A549 (cell line): ENCODE measurements at regions not wholly inside any gene's neighbourhood (a gene's known extent, or its start where the extent isn't known, plus 50 kb on each side); places are given as distances from the start of the nearest gene placed in this dataset.

ENCODE experiments used
- ATAC-seq, 2 experiments: fragments of 200-7000 bp in 1 of 2; fragments of >200 bp in 1 of 2; cut with Nextera tagmentation in 1 of 2; cut with Tn5 transposase in 1 of 2; 3 replicates each; pipeline versions ENCODE4 v1.8.0 to v1.9.1; 2018 to 2020; ENCODE audit warnings: mild to moderate bottlenecking in 1 of 2, moderate library complexity in 1 of 2
- CTCF ChIA-PET: fragments of 300-600 bp; sonication (Branson Sonifier 250); formaldehyde crosslinking; extraction: SDS; loops from one replicate; lab custom pipeline; 2021; ENCODE audit warnings: antibody characterized with exemption, inconsistent platforms; lab: Yijun Ruan, JAX
- POLR2A ChIA-PET: fragments of 350-600 bp; formaldehyde crosslinking; extraction: SDS; loops from one replicate; lab custom pipeline; 2021; ENCODE audit warnings: antibody characterized with exemption, inconsistent platforms; lab: Yijun Ruan, JAX
- DNase-seq, 2 experiments: peaks; one replicate each; pipeline versions ENCODE4 v3.0.0 to v3.0.0-alpha.2; 2011 to 2016; ENCODE audit warnings: low read depth in 1 of 2, low spot score in 1 of 2
- FAIRE-seq: peaks from 2 replicates; lab custom pipeline; 2011; peaks lifted over from hg19 to GRCh38; lab: Jason Lieb, UNC
- H3K27ac ChIP-seq, 2 experiments: fragments of >200 bp; sonication (Bioruptor Twin); formaldehyde crosslinking; 3 replicates each; pipeline ENCODE4 v1.5.1; 2016 to 2017
- H3K4me1 ChIP-seq: fragments of >200 bp; sonication (Bioruptor Twin); formaldehyde crosslinking; 3 replicates; pipeline ENCODE4 v1.6.1; 2016
- H3K4me2 ChIP-seq: fragments of >200 bp; sonication (Bioruptor Twin); formaldehyde crosslinking; 3 replicates; pipeline ENCODE4 v1.6.1; 2016
- H3K4me3 ChIP-seq: fragments of >200 bp; sonication (Bioruptor Twin); formaldehyde crosslinking; 3 replicates; pipeline ENCODE4 v1.5.1; 2016
- H3K9me3 ChIP-seq: fragments of >200 bp; sonication (Bioruptor Twin); formaldehyde crosslinking; 3 replicates; pipeline ENCODE4 v1.6.1; 2016
- CBX2 ChIP-seq: fragments of 200-600 bp; sonication (generic); IDR thresholded peaks from 2 replicates; pipeline ENCODE4 v1.6.1; 2016; ENCODE audit warnings: low read depth, mild to moderate bottlenecking, borderline replicate concordance
- CBX8 ChIP-seq: fragments of 200-600 bp; sonication (generic); IDR thresholded peaks from 2 replicates; pipeline ENCODE4 v1.6.1; 2016
- CHD2 ChIP-seq: fragments of 150-350 bp; IDR thresholded peaks from 2 replicates; pipeline ENCODE4 v1.6.1; 2014; ENCODE audit warnings: low read length; ENCODE audit not compliant: partially characterized antibody
- EP300 ChIP-seq, 2 experiments: fragments of >200 bp; sonication (Bioruptor Twin); formaldehyde crosslinking; IDR thresholded peaks; 2 replicates in 1 of 2; 3 replicates in 1 of 2; pipeline ENCODE4 v1.6.1; 2016 to 2017
- FOSL2 ChIP-seq, 2 experiments: fragments of 450-650 bp in 1 of 2; fragments of >200 bp in 1 of 2; sonication (Bioruptor Twin) in 1 of 2; formaldehyde crosslinking; IDR thresholded peaks; 2 replicates each; pipeline versions ENCODE4 v1.5.0 to v1.6.1; 2016 to 2020; ENCODE audit warnings: mild to moderate bottlenecking in 1 of 2, moderate library complexity in 1 of 2
- FOXS1 ChIP-seq: fragments of 250-450 bp; sonication (Bioruptor Pico); IDR thresholded peaks from 2 replicates; pipeline ENCODE4 v1.5.0; 2020; ENCODE audit warnings: mild to moderate bottlenecking, moderate library complexity
- GATA3 ChIP-seq: IDR thresholded peaks from 2 replicates; pipeline ENCODE4 v1.6.1; 2012; ENCODE audit warnings: borderline replicate concordance
- HDAC2 ChIP-seq: fragments of 200-600 bp; sonication (generic); IDR thresholded peaks from 2 replicates; pipeline ENCODE4 v1.6.1; 2016
- HEYL ChIP-seq: fragments of 250-450 bp; sonication (Bioruptor Pico); IDR thresholded peaks from 2 replicates; pipeline ENCODE4 v1.8.0; 2021; ENCODE audit warnings: mild to moderate bottlenecking, moderate library complexity
- HOXB13 ChIP-seq: fragments of 250-450 bp; sonication (Bioruptor Pico); IDR thresholded peaks from 2 replicates; pipeline ENCODE4 v1.5.0; 2020; ENCODE audit warnings: low read depth, mild to moderate bottlenecking, moderate library complexity
- HOXB5 ChIP-seq: fragments of 250-450 bp; sonication (Bioruptor Pico); IDR thresholded peaks from 2 replicates; pipeline ENCODE4 v1.5.0; 2020; ENCODE audit warnings: mild to moderate bottlenecking, moderate library complexity
- NPAS2 ChIP-seq: fragments of 250-450 bp; sonication (Bioruptor Pico); IDR thresholded peaks from 2 replicates; pipeline ENCODE4 v1.8.0; 2022; ENCODE audit warnings: mild to moderate bottlenecking, moderate library complexity, borderline replicate concordance
- PHF8 ChIP-seq: fragments of 200-600 bp; sonication (generic); IDR thresholded peaks from 2 replicates; pipeline ENCODE4 v1.6.1; 2016; ENCODE audit warnings: low read depth, mild to moderate bottlenecking, antibody characterized with exemption, moderate library complexity, borderline replicate concordance
- POLR2A ChIP-seq: IDR thresholded peaks from 2 replicates; pipeline ENCODE4 v1.6.1; 2012; ENCODE audit warnings: mild to moderate bottlenecking, low read length
- POLR2AphosphoS2 ChIP-seq: conservative IDR thresholded peaks from 2 replicates; pipeline ENCODE4 v1.6.1; 2012; ENCODE audit warnings: low read length, improper control_type of control experiment, inconsistent platforms
- RARB ChIP-seq: fragments of 250-450 bp; sonication (Bioruptor Pico); IDR thresholded peaks from 2 replicates; pipeline ENCODE4 v1.8.0; 2021; ENCODE audit warnings: mild to moderate bottlenecking, moderate library complexity
- RCOR1 ChIP-seq: fragments of 150-350 bp; IDR thresholded peaks from 2 replicates; pipeline ENCODE4 v1.6.1; 2014; ENCODE audit warnings: antibody characterized with exemption, low read length, low read depth
- TFCP2L1 ChIP-seq: fragments of 250-450 bp; sonication (Bioruptor Pico); IDR thresholded peaks from 2 replicates; pipeline ENCODE4 v1.5.0; 2021; ENCODE audit warnings: mild to moderate bottlenecking
- TP53 ChIP-seq: fragments of 250-450 bp; sonication (Bioruptor Pico); IDR thresholded peaks from 2 replicates; pipeline ENCODE4 v1.5.0; 2021; ENCODE audit warnings: mild to moderate bottlenecking, moderate library complexity
- ZNF302 ChIP-seq: fragments of 250-450 bp; sonication (Bioruptor Pico); IDR thresholded peaks from 2 replicates; pipeline ENCODE4 v1.9.0; 2021; ENCODE audit warnings: inconsistent platforms, mild to moderate bottlenecking, moderate library complexity
- WGBS: methylation state at CpG from one replicate; pipeline ENCODE4 v1.1.6; 2017; ENCODE audit errors: missing lambda C conversion rate; 5-methylcytosine and 5-hydroxymethylcytosine counted together
- TF ChIP-seq, protein P1 (sequence below): fragments of 250-450 bp; sonication (Bioruptor Pico); IDR thresholded peaks from 2 replicates; pipeline ENCODE4 v1.5.0; 2021; ENCODE audit warnings: mild to moderate bottlenecking, moderate library complexity, borderline replicate concordance
- TF ChIP-seq, protein P2 (sequence below): fragments of >200 bp; sonication (Bioruptor Twin); formaldehyde crosslinking; IDR thresholded peaks from 2 replicates; pipeline ENCODE4 v1.6.1; 2016
- TF ChIP-seq, protein P3 (sequence below): fragments of 200-600 bp; sonication (generic); IDR thresholded peaks from 2 replicates; pipeline ENCODE4 v1.6.1; 2016; ENCODE audit warnings: antibody characterized with exemption, mild to moderate bottlenecking, moderate library complexity
- TF ChIP-seq, protein P4 (sequence below): fragments of 150-350 bp; IDR thresholded peaks from 2 replicates; pipeline ENCODE4 v1.6.1; 2014; ENCODE audit warnings: low read depth, mild to moderate bottlenecking, low read length

DNA sequence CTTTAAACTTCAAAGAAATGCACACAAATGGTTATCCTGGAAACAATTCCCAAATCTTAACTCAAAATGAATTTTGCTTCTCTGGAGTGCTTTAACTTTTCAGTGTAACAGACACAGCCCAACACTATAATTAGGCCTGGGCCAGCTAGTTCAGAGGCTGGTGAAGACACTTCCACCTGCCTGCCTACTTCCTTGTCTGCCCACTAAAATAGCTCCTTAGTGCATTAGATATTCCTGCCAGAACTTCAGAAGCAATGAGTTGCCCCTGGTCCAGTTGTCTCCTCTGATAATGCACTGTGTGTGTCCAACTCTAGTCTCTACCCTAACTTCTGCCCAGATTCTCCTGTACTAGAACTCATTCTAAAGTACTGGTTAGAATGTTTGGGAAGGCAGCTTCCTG lies 150.9 kb upstream of the PRSS58 start:
- H3K4me2 ChIP-seq = no peak overlapping the region
- ChIA-PET POLR2A (no interaction called here), CTCF (interaction anchor here (1.5 kb wide), 1 partner anchor 19 kb away, joined by 5 read pairs; no protein-coding TSS in a partner anchor)
- H3K27ac ChIP-seq = no peak overlapping the region
- H3K9me3 ChIP-seq = no peaks in the 10 kb centered on the region
- H3K4me3 ChIP-seq = no peak overlapping the region
- no peak for TF ChIP-seq CHD2
- no peak for TF ChIP-seq POLR2AphosphoS2
- TF ChIP-seq, protein P1, sequence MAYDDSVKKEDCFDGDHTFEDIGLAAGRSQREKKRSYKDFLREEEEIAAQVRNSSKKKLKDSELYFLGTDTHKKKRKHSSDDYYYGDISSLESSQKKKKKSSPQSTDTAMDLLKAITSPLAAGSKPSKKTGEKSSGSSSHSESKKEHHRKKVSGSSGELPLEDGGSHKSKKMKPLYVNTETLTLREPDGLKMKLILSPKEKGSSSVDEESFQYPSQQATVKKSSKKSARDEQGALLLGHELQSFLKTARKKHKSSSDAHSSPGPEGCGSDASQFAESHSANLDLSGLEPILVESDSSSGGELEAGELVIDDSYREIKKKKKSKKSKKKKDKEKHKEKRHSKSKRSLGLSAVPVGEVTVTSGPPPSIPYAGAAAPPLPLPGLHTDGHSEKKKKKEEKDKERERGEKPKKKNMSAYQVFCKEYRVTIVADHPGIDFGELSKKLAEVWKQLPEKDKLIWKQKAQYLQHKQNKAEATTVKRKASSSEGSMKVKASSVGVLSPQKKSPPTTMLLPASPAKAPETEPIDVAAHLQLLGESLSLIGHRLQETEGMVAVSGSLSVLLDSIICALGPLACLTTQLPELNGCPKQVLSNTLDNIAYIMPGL (CRISPR knock-in tag) = no peak
- ATAC-seq (no peak), DNase-seq (no peak), FAIRE-seq (no peak)
- no peaks in the 10 kb centered on the region for H3K4me1 ChIP-seq

DNA sequence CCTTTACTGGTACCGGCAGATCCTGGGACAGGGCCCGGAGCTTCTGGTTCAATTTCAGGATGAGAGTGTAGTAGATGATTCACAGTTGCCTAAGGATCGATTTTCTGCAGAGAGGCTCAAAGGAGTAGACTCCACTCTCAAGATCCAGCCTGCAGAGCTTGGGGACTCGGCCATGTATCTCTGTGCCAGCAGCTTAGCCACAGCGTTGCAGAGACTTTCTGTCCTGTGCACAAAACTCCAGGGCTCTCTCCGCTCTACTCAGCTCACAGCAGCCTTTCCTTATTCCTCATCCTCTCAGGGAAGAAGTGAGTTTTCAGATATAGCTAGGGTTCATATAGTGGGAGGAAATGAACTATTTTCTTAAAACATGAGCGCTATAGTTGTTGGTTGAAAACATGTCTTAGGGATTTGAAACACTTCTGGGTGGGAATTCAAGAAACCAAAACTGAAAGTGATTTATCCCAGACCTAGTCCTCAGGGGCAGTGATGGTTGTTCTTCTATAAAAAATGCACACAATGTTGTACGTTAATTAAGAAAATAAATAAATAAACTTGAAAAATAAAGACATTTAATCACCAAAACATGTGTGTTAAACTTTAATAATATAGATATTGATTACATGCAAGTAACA lies 150.2 kb upstream of the PRSS58 start:
- no peak; a peak in 1 of 6 replicates for ATAC-seq
- 44% methylated on average over 8 of the region's 8 CpGs for WGBS
- Histone ChIP-seq H3K4me3 (no peak overlapping the region), H3K27ac (no peak overlapping the region), H3K9me3 (no peaks in the 10 kb centered on the region), H3K4me2 (0 out of 3 replicates have a peak overlapping the region, but pooled peaks have one; percentile 3), H3K4me1 (no peaks in the 10 kb centered on the region)
- FAIRE-seq = peak; percentile 81
- ChIA-PET CTCF (interaction anchor here (1.0 to 1.5 kb wide), 4 partner anchors 8 to 375 kb away, joined by 3 to 5 read pairs (median 3); no protein-coding TSS in a partner anchor), POLR2A (no interaction called here)
- TF ChIP-seq CBX8 = no peak
- TF ChIP-seq PHF8 = no peak
- no peak for TF ChIP-seq FOXS1
- no peak for TF ChIP-seq POLR2AphosphoS2
- TF ChIP-seq HOXB13 (CRISPR knock-in tag) = no peak
- no peak for TF ChIP-seq TFCP2L1
- no peak for DNase-seq

DNA sequence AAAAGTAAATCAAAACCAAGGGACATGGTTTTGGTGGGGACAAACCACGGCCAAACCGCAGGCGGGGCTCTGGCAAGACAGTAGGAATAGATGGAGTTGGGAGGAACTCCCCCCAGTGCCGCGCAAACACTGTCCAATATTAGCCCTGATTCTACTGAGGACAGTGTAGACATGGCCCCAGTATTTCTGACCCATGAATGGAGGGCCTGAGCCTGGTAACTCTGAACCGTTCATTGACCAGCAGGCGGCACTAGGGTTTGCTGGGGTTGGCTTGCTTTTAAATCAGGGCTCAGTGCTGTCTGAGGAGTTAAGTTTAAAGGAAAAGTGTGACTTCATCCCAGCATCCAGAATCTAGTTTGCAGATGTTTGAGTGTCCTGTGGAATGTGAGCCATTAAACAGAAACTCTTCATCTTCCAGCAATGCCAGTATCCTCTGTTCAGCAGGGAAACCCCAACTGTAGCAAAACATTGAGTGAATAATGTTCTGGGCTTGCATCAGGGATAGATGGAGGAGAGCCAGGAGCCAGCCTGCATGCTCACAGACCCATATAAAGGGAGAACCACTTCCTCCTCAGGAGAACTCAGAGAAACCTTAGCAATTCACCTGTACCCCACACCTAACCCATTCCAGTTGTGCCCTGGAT lies 147.4 kb upstream of the PRSS58 start:
- ATAC-seq = no peak
- CTCF ChIA-PET = no interaction called here

More for the DNA sequence above, 147.4 kb upstream of the PRSS58 start:
- POLR2A ChIA-PET = no interaction called here
- DNase-seq = no peak
- H3K4me3 ChIP-seq = no peak overlapping the region
- 42% methylated on average over 7 of the region's 7 CpGs for WGBS
- TF ChIP-seq, protein P2, sequence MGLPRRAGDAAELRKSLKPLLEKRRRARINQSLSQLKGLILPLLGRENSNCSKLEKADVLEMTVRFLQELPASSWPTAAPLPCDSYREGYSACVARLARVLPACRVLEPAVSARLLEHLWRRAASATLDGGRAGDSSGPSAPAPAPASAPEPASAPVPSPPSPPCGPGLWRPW = no peak
- TF ChIP-seq RCOR1 (no peak), NPAS2 (CRISPR knock-in tag) (no peak), FOSL2 (IDR thresholded peaks at IDR 0.05) (no peak), FOSL2 (CRISPR knock-in tag; IDR thresholded peaks at IDR 0.05) (no peak), TP53 (CRISPR knock-in tag) (no peak), HOXB5 (CRISPR knock-in tag) (no peak), HOXB13 (CRISPR knock-in tag) (no peak), HDAC2 (no peak), TFCP2L1 (no peak), EP300 (IDR thresholded peaks at IDR 0.05) (no peak), POLR2A (no peak), RARB (CRISPR knock-in tag) (no peak), ZNF302 (CRISPR knock-in tag) (no peak), HEYL (CRISPR knock-in tag) (no peak), POLR2AphosphoS2 (no peak), GATA3 (no peak), CBX2 (no peak), PHF8 (no peak)
- TF ChIP-seq, protein P3, sequence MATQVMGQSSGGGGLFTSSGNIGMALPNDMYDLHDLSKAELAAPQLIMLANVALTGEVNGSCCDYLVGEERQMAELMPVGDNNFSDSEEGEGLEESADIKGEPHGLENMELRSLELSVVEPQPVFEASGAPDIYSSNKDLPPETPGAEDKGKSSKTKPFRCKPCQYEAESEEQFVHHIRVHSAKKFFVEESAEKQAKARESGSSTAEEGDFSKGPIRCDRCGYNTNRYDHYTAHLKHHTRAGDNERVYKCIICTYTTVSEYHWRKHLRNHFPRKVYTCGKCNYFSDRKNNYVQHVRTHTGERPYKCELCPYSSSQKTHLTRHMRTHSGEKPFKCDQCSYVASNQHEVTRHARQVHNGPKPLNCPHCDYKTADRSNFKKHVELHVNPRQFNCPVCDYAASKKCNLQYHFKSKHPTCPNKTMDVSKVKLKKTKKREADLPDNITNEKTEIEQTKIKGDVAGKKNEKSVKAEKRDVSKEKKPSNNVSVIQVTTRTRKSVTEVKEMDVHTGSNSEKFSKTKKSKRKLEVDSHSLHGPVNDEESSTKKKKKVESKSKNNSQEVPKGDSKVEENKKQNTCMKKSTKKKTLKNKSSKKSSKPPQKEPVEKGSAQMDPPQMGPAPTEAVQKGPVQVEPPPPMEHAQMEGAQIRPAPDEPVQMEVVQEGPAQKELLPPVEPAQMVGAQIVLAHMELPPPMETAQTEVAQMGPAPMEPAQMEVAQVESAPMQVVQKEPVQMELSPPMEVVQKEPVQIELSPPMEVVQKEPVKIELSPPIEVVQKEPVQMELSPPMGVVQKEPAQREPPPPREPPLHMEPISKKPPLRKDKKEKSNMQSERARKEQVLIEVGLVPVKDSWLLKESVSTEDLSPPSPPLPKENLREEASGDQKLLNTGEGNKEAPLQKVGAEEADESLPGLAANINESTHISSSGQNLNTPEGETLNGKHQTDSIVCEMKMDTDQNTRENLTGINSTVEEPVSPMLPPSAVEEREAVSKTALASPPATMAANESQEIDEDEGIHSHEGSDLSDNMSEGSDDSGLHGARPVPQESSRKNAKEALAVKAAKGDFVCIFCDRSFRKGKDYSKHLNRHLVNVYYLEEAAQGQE = no peak
- TF ChIP-seq, protein P4, sequence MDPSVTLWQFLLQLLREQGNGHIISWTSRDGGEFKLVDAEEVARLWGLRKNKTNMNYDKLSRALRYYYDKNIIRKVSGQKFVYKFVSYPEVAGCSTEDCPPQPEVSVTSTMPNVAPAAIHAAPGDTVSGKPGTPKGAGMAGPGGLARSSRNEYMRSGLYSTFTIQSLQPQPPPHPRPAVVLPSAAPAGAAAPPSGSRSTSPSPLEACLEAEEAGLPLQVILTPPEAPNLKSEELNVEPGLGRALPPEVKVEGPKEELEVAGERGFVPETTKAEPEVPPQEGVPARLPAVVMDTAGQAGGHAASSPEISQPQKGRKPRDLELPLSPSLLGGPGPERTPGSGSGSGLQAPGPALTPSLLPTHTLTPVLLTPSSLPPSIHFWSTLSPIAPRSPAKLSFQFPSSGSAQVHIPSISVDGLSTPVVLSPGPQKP = no peak
- TF ChIP-seq, all 56 proteins: peak for 0
- no peaks in the 10 kb centered on the region for H3K4me1 ChIP-seq
- no peak overlapping the region for H3K4me2 ChIP-seq
- no peaks in the 10 kb centered on the region for H3K9me3 ChIP-seq
- no peak overlapping the region for H3K27ac ChIP-seq
- FAIRE-seq = no peak
